AG04449 (cell line): ENCODE measurements at regions not wholly inside any gene's neighbourhood (a gene's known extent, or its start where the extent isn't known, plus 50 kb on each side); places are given as distances from the start of the nearest gene placed in this dataset.

ENCODE experiments used
- CTCF ChIA-PET: fragments of 350-600 bp; formaldehyde crosslinking; extraction: SDS; loops from one replicate; lab custom pipeline; 2021; ENCODE audit warnings: antibody characterized with exemption; lab: Yijun Ruan, JAX
- POLR2A ChIA-PET: fragments of 400-600, 350-600 bp; formaldehyde crosslinking; extraction: SDS; loops from one replicate; lab custom pipeline; 2020; ENCODE audit warnings: antibody characterized with exemption, inconsistent platforms; lab: Yijun Ruan, JAX
- DNase-seq: peaks from one replicate; pipeline ENCODE4 v3.0.0-alpha.2; 2010; ENCODE audit warnings: low read depth, low spot score
- H3K4me3 ChIP-seq: 2 replicates; pipeline ENCODE4 v1.5.1; 2011; ENCODE audit warnings: low read depth, mild to moderate bottlenecking, control low read depth, low read length
- TF ChIP-seq, protein P1 (sequence below): IDR thresholded peaks from one replicate; pipeline ENCODE4 v1.5.1; 2011; ENCODE audit warnings: mild to moderate bottlenecking, moderate library complexity, low read length, control low read depth, inconsistent platforms; ENCODE audit not compliant: insufficient read depth; ENCODE audit errors: missing control alignments

DNA sequence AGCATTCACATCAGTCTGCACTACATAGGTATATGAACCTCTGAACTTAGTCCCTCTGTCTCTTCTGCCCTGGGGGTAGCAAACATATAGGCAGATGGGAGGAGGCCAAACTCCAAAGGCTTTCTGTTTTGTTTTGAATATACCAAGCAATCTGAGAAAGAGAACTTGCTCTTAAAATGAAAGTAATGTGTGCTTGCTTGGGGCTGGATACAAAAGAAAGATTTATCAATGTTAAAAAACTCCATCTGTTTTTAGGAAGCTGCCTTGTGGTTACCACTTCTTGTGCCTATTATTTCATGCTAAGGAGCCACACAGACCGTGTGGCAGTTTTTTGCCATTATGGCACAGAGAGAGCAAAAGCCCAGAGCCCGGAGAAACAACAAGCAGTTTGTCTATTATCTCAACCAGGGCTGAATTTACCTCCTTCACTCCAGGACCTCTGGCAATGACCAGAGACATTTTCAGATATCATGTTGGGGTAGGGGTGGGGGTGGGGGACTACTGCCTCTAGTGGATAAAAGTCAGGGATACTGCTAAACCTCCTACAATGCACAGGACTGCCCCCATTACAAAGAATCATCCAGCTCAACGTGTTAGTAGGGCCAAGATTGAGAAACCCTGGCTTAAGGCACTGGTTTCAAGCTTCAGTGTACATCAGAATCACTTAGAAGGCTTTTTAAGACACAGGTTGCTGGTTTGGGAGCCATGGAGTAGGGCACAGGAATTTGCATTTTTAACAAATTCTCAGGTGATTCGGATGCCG is 124.2 kb downstream of the APIP start:
- POLR2A ChIA-PET, result no interaction called here
- CTCF ChIA-PET, result no interaction called here

GRCh38 chr11:34790620-34791019 is 125.6 kb downstream of the APIP start:
- no peak overlapping the region for H3K4me3 ChIP-seq
- ChIA-PET CTCF (interaction anchor here (1.3 kb wide), 1 partner anchor 19 kb away, joined by 3 read pairs; no protein-coding TSS in a partner anchor), POLR2A (no interaction called here)
- TF ChIP-seq, protein P1, sequence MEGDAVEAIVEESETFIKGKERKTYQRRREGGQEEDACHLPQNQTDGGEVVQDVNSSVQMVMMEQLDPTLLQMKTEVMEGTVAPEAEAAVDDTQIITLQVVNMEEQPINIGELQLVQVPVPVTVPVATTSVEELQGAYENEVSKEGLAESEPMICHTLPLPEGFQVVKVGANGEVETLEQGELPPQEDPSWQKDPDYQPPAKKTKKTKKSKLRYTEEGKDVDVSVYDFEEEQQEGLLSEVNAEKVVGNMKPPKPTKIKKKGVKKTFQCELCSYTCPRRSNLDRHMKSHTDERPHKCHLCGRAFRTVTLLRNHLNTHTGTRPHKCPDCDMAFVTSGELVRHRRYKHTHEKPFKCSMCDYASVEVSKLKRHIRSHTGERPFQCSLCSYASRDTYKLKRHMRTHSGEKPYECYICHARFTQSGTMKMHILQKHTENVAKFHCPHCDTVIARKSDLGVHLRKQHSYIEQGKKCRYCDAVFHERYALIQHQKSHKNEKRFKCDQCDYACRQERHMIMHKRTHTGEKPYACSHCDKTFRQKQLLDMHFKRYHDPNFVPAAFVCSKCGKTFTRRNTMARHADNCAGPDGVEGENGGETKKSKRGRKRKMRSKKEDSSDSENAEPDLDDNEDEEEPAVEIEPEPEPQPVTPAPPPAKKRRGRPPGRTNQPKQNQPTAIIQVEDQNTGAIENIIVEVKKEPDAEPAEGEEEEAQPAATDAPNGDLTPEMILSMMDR, result no peak
- no peak for DNase-seq

More for the DNA sequence above, 124.2 kb downstream of the APIP start:
- H3K4me3 ChIP-seq, result no peak overlapping the region
- DNase-seq, result no peak
- TF ChIP-seq, protein P1, result no peak

GRCh38 chr11:34789196-34789834 is 126.9 kb downstream of the APIP start:
- no peak for DNase-seq
- H3K4me3 ChIP-seq, result no peak overlapping the region
- ChIA-PET POLR2A (no interaction called here), CTCF (no interaction called here)
- TF ChIP-seq, protein P1, result no peak

GRCh38 chr11:34788642-34789041 is 127.5 kb downstream of the APIP start:
- H3K4me3 ChIP-seq, result no peak overlapping the region
- TF ChIP-seq, protein P1, result no peak
- ChIA-PET CTCF (no interaction called here), POLR2A (no interaction called here)
- DNase-seq, result no peak

DNA sequence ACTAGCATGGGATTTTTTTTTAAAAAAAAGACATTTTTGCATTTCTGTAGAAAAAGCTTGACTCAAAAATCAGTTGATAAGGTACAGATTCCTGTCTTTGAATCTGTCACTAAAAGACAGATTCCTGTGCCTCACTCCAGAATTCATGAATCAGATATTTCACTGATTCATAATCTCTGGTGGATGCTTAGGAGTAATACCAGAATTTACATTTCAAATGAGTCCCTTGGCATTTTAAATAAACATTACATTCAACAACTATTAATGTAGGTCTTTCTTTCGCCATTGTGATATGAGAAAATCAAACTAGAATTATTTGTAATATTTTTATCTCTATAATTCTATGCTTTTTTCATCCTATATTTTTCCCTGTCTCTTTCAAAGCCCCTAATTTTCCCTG is 128.3 kb downstream of the APIP start:
- no peak for DNase-seq
- ChIA-PET CTCF (no interaction called here), POLR2A (no interaction called here)
- H3K4me3 ChIP-seq, result no peak overlapping the region
- TF ChIP-seq, protein P1, result no peak

DNA sequence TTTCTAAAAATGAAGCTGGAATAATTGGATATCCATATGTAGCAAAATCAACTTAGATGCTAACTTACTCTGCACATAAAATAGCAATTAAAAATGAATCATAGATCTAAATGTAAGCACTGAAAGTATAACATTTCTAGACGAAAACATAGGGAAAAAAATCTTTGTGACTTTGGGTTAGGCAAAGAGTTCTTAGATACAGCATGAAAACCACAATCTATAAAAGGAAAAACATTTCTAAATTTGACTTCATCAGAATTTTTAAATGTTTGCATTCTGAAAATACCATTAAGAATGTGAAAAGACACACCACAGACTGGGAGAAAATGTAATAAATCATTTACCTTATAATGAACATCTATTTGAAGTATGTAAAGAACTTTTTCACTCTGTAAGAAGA is 128.8 kb downstream of the APIP start:
- no peak overlapping the region for H3K4me3 ChIP-seq
- no peak for DNase-seq
- ChIA-PET POLR2A (no interaction called here), CTCF (no interaction called here)
- TF ChIP-seq, protein P1, result no peak
